Neural progenitor cell (in vitro differentiated cells): ENCODE measurements at regions not wholly inside any gene's neighbourhood (a gene's known extent, or its start where the extent isn't known, plus 50 kb on each side); places are given as distances from the start of the nearest gene placed in this dataset.

ENCODE experiments used
- CTCF ChIP-seq: fragments of 200-600 bp; sonication (generic); IDR thresholded peaks from 2 replicates; pipeline ENCODE4 v1.5.1; 2017; ENCODE audit warnings: antibody characterized with exemption, mild to moderate bottlenecking
- EZH2 ChIP-seq: fragments of 200-600 bp; sonication (generic); IDR thresholded peaks from 2 replicates; pipeline ENCODE4 v1.6.1; 2017; ENCODE audit warnings: antibody characterized with exemption, mild to moderate bottlenecking, moderate library complexity
- EZH2phosphoT487 ChIP-seq: fragments of 200-600 bp; sonication (generic); IDR thresholded peaks from 2 replicates; pipeline ENCODE4 v1.6.1; 2017; ENCODE audit warnings: antibody characterized with exemption

- no peak for TF ChIP-seq EZH2
- no peak for TF ChIP-seq CTCF
- TF ChIP-seq EZH2phosphoT487: no peak
Observed at GRCh38 chr19:30155381-30156200, 213.6 kb downstream of the URI1 start.
